ENCODE measurements at regions not wholly inside any gene's neighbourhood (a gene's known extent, or its start where the extent isn't known, plus 50 kb on each side); places are given as distances from the start of the nearest gene placed in this dataset.

DNA sequence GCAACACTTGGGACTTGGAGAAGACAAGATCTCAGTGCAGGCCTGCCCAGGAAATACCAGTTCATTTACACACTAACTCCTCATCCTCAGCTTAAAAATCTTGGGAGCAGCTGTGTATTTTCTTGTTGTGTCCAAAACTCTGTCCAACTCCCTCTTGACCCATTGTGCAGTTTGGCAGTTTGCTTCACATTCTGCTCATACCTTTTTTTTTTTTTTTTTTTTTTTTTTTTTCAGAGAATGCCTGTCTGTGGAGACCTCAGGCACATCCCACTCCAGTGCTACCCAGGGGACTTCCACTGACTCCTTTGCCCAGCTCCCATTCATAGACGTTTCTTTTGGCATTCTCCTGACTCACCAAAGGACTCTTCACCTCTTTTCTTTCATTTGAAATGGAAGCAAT, 265.8 kb upstream of the TCF21 start:
- TF ChIP-seq, protein P1, sequence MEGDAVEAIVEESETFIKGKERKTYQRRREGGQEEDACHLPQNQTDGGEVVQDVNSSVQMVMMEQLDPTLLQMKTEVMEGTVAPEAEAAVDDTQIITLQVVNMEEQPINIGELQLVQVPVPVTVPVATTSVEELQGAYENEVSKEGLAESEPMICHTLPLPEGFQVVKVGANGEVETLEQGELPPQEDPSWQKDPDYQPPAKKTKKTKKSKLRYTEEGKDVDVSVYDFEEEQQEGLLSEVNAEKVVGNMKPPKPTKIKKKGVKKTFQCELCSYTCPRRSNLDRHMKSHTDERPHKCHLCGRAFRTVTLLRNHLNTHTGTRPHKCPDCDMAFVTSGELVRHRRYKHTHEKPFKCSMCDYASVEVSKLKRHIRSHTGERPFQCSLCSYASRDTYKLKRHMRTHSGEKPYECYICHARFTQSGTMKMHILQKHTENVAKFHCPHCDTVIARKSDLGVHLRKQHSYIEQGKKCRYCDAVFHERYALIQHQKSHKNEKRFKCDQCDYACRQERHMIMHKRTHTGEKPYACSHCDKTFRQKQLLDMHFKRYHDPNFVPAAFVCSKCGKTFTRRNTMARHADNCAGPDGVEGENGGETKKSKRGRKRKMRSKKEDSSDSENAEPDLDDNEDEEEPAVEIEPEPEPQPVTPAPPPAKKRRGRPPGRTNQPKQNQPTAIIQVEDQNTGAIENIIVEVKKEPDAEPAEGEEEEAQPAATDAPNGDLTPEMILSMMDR (IDR thresholded peaks at IDR 0.05): no peak
- no peak for TF ChIP-seq POLR2A (IDR thresholded peaks at IDR 0.05)
